GM18867 (cell line): ENCODE measurements at regions not wholly inside any gene's neighbourhood (a gene's known extent, or its start where the extent isn't known, plus 50 kb on each side); places are given as distances from the start of the nearest gene placed in this dataset.

Experiments used
- ATAC-seq: cut with Tn5 transposase; IDR thresholded peaks from one replicate; pipeline ENCODE4 v1.9.1; 2021; ENCODE audit warnings: mild to moderate bottlenecking, moderate library complexity; ENCODE audit not compliant: unreplicated experiment

DNA sequence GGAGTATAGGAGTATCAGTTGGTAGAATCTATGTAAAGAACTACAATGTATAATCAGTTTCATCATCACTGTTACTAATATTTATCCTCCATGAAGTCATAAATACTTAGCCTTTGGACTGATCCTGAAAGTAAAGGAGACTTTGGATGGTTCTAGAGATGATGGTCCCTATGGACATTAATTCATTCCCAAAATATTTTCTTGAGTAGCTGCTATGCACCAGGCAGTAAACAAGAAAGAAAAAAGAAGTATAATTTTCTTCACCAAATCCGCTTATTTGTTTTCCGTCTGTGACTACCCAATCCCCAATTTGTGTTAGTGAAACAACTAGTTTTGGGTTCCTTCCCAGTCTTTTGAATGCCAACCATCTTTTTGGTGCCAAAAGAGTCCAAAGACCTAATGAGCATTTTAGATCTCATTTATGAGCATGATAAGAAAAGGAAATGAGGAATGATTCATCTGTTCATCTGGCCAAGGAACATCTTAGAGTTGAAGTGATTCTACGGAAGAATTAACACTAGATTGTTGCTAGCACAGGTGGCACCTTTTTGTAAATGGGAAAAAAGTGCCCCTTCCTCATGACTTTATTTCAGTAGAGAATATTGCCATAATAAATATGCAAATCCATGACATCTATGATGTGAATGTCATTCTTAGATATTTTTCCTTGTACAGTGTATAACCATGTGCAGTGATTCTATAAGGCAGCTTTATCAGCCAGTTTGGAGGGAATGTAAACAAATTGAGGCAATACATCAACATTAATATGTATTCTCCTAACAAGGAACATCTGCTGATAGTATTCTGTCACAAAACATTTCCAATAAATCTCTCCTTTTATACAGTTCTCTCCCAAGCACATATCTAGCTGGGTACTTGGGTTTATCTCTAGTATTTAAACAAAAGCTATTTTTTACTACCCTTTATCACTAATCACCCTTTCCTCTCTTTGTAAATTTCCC lies 85.1 kb upstream of the CCDC91 start:
- ATAC-seq: no peak

DNA sequence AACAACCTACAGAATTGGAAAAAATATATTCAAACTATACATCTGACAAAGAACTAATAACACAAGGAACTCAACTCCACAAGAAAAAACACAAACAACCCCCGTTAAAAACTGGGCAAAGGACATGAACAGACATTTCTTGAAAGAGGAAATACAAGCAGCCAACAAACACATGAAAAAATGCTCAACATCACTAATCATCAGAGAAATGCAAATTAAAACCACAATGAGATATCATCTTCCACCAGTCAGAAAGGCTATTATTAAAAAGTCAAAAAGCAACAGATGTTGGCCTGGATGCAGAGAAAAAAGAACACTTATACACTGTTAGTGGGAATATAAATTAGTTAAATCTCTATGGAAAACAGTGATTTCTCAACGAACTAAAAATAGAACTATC lies 82.6 kb upstream of the CCDC91 start:
- ATAC-seq: no peak

DNA sequence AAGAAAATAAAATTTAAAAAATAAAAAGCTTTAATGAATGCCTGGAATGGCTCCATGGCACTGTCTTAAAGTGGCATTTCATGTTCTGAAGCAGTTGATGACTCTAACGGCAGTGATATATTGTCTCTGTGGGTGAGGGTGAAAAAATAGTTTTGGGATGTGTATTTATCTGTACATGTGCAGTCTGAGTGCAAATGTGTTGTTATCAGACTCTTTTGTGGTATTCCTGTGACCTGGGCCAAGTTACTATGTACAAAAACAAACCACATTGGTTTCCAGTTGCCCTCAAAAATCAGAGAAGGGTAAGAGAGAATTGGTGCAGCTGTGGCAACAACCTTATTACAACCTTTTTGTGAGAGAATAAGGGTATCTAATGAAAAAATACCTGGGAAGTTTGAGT lies 81.7 kb upstream of the CCDC91 start:
- no peak for ATAC-seq

DNA sequence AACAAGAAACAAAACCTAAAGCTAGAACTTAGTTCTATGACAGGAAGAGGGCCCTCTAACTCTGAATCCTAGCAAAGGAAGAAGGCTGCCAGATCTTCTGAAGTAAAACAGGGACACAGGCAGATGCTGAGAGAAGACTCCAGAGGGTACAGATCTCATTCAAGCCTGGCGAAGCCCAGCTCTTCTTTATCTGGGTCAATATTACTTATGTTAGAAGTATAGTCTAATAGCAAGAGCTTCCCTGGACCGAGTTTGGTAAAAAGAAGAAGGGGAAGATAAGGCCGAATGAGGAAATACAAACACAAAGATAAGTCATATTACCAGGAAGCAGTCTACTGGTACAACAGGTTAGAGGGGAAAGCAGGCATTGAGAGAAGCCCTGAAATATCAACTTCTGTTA lies 79.9 kb upstream of the CCDC91 start:
- no peak for ATAC-seq

DNA sequence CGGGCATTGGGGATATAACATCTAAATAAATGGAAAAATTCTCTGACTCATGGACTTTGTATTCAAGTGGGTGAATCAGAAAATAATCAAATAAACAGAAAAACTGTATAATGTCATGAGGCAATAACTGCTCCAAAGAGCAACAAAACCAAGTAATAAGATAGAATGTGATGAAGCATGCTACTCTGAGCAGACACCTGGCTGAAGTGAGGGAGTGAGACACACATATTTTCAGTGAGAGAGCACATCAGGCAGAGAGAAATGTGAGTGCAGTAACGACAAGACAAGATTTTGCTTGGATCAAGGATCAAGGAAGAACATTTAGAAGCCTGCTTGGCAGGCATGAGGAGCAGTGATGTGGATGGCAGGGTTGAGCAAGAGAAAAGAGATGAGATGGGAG lies 75.8 kb upstream of the CCDC91 start:
- ATAC-seq: no peak

DNA sequence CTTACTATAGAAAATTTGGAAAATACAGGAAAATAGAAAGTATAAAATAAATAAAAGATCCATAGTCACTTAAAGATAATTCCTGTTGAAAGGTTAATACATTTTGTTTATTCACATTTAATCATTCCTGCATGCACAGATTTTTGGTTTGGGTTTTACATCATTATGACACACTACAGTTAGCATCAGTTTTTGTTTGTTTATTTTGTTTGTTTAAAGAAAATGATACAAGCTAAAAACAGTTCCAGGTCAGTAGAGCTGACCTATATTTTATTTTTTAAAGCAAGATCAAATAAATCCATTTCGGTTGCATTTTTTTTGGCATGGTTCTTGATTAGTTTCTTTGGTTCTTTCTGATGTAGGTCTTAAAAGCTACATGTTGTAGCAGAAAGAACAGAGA lies 68.8 kb upstream of the CCDC91 start:
- no peak for ATAC-seq

DNA sequence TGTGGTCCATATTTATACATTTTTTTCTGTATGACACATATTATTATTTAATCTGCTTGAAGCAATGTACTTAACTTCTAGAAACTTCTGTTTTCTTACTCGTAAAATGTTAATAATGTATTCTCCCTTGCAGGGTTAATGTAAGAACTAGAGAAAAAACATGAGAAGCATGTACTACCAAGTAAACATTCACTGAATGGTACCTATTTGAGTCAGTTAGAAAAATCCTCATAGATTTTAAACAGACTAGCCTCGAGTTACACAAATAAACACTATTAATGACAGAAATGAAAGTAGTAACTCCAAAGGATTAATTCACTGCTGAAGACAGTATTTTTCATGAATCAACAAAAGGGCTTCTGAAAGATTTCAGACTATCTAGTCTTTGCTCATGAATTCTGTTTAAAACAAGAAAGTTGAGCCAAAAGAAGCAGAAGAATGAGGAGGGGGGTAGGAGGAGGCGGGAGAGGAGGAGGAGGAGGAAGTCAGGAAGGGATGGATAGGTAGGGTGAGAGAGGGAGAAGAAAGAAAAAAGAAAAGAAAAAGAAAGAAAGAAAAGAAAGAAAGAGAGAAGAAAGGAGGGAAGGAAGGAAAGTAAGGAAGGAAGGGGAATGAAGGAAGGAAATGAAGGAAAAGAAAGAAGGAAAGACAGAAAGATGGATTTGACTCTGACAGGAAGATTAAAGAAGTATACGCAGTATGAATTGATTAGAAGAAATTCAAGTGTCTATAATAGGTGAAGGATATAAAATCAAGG lies 68.2 kb upstream of the CCDC91 start:
- no peak for ATAC-seq

DNA sequence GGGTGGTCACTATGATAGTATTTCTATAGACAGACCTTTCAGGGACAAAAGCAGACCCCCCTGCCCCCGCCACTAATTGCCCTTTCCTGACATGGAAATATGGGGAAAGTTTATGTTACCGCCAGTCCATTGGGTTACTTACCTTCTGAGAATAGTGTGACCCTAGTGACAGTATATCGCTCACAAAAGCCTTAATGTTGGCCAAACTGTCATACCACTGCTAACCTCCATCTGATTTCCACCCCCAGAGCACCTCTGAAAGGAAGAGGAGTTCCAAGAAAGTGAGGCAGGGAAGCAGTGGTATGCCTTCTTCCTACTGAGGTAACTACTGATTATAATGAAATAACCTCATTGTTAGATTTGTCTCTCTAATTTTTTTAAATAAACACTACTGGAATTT lies 67.5 kb upstream of the CCDC91 start:
- ATAC-seq: no peak

DNA sequence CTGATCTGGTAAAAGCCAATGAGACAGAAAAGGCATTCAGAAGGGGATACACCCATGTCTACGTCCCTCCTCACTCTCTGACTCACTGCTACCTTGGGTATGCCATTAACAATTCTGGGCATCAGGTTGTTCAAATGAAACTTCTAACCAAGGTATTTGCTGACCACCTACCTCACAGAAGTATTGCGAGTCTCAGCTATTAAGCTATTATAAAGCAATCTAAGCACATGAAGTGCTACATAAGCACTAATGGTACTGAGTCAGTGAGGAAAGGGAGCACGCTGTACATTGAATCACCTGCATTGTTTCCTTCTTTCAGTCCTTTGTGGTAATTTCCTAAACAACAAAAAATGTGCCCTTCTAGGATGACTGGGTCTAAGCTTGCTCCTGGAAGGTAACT lies 62.8 kb upstream of the CCDC91 start:
- ATAC-seq: no peak

DNA sequence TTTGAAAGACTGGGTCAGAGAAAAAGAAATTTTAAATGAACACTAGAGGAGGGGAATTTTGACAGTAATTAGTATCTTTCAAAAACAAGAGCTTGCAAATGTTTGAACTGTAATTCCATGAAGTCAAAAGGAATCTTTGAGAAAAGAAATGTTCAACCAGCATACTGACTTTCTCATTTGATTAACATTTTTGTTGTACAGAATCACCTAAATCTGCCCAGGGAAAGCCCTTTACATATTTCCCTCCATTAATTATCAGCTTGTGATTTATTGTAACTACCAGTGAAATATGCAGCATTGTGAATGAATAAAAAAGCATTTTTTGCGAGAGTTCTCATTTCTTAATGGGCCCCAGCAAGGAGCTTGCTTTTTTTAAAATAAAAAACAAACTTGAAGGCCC lies 61.2 kb upstream of the CCDC91 start:
- no peak for ATAC-seq

DNA sequence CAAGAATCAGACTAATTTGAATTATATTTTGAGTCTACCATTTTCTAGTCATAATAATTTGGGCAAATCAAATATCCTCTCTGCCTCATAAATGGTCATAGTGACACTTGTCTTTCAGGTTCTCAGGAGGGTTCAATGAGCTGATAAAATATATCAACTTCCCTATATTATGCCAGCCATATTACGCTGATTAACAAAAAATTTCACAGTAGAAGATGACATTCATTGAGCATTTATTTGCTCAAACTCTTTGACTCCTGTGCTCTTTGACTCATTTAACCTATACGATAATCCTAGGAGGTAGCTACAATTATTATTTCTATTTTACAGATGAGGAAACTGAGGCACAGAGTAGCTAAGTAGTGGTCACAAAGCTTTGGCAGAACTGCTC lies 60.0 kb upstream of the CCDC91 start:
- no peak for ATAC-seq

DNA sequence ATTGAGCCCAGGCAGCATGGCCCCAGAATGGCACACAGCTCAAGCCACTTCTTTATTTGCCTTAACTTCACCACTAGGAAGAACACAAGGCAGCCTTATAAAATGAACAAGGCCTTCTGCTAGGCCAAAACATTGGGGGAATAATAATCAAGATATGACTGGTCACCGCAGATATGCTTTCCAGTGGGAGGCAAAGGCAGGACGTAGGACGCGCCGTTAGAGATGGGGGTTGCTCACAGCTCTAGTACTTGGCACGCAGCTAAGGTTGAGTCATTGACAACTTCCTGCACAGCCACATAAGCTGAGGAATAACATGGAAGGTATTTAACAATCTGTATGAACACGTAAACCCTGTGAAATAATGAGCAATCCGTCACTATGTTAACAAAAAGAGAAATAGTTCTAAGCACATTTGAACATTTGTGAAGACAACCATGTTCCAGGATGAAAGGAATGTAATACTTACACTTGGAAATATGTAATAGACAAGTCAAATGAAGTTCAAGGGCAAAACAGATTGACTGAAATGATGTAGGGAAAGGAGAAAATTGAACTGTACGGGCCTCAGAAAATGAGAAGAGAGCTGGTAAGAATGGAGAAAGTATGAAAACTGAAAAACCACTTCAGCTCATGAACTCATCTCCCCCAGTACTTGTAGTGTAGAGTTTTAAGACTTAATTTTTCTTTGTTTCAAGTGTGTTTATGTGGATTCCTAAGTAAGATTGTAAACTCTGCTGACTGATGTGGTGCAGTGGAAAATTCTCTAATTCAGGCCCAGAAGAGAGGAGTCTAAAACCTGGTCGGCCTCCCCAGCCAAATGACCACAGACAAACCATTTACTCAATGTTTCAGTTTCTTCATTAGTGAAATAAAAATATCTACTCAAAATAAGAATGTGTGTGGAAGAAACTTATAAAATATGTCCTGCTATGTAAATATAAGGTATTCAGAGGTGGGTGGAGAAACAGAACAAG lies 59.3 kb upstream of the CCDC91 start:
- ATAC-seq: peak; percentile 70

DNA sequence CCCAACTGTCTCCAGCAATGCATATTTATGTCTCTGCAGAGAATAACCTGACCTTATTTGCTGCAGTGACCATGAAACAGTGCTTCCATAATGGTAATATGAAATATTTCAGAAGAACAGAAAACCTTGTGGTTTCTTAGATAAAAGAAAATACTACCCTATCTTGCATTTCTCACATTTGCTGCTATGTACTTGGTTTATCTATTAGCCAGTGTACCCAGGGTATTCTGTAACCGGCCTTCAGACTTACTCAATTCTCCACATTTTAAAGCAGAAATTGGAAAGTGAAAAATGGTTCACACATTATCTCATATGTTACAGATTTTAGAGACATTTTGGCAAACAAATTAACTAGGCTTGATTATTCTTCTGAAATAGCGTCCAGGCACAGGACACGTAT lies 57.9 kb upstream of the CCDC91 start:
- no peak for ATAC-seq

DNA sequence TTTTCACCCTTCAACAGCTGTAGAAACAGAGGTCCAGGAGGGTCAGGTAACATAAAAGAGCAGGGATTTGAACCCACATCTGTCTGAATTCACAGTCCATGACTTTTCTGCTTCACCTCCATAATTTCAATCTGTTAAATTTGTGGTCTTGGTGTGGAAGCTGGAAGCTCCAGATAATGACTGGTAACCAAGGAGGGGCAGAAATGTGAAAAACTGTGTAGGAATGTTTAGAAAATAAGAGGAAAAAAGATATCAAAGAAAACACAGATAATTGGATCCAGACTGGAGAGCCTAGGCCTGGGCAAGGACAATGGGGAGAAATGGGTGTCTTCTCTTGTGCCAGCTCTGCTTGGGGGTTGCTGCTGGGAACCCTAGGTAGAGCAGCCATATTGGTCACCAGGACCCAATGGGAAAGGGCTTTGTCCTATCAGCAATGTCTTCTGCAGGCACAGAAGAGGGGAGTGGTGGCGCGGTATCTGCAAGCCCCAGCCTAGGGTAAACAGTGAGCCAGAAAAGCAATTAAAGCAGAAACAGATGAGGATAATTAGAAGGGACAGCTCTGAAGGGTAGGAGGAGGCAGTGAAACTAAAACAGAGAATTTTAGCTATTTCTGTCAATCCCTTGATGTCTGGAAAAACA lies 54.3 kb upstream of the CCDC91 start:
- no peak for ATAC-seq

DNA sequence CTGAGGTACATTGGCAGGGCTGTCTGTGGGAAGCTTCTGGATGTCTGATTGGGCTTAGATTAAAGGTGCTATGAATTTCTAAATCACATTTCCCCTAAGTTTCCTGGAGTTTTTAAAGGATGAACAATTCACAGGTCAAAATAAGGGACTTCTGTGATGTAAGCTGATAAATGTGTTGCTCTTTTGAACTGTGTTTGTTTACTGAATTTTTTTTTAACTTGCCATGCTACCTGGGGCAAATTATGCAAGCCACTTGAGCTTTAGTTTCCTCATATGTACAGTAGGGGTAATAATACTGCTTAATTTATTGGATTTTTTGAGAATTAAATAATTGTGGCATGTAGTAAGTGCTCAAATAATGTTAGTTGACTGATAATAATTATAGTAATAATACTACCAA lies 52.8 kb upstream of the CCDC91 start:
- no peak for ATAC-seq

DNA sequence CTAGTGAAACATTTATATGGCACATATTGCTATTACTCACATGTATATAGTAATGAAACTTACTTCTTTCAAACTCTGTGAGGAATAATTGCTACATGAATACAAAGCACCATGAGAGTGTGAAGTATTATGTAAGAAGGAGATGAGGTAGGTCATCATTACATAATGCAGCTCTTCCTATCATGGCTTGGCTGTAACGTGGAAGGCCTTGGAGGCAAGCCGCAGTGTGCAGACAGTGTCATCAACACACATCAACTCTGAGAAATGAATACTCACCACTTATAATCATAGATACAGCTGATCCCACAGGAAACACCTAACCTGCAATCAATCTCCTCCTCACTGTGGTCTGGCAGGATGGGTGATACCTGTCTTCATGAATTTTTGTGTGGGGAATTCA lies 49.9 kb upstream of the CCDC91 start:
- no peak for ATAC-seq
